SK-N-SH treated with all-trans-retinoic acid at 6 μM for 48 hours (cell line): ENCODE measurements at regions not wholly inside any gene's neighbourhood (a gene's known extent, or its start where the extent isn't known, plus 50 kb on each side); places are given as distances from the start of the nearest gene placed in this dataset.

Source experiments
- ATAC-seq: fragments of 200-7000 bp; cut with Tn5 transposase; 3 replicates; pipeline ENCODE4 v1.9.1; 2020; ENCODE audit warnings: mild to moderate bottlenecking, moderate library complexity
- ARNTL ChIP-seq: fragments of 450-650 bp; formaldehyde crosslinking; IDR thresholded peaks from 2 replicates; pipeline ENCODE4 v1.5.0; 2020; ENCODE audit warnings: low read depth, mild to moderate bottlenecking, moderate library complexity, borderline replicate concordance
- BACH2 ChIP-seq: fragments of 250-450 bp; sonication (Bioruptor Pico); IDR thresholded peaks from 2 replicates; pipeline ENCODE4 v1.9.0; 2021; ENCODE audit warnings: mild to moderate bottlenecking, borderline replicate concordance
- CSDC2 ChIP-seq: fragments of 250-450 bp; sonication (Bioruptor Pico); IDR thresholded peaks from 2 replicates; pipeline ENCODE4 v1.5.0; 2020; ENCODE audit warnings: mild to moderate bottlenecking, moderate library complexity
- ESRRG ChIP-seq: fragments of 250-450 bp; sonication (Bioruptor Pico); IDR thresholded peaks from 2 replicates; pipeline ENCODE4 v1.6.1; 2021; ENCODE audit warnings: mild to moderate bottlenecking
- ISL1 ChIP-seq: fragments of 250-450 bp; sonication (Bioruptor Pico); IDR thresholded peaks from 2 replicates; pipeline ENCODE4 v2.1.2; 2022; ENCODE audit warnings: mild to moderate bottlenecking, moderate library complexity
- OSR1 ChIP-seq: fragments of 250-450 bp; sonication (Bioruptor Pico); IDR thresholded peaks from 2 replicates; pipeline ENCODE4 v1.8.0; 2022; ENCODE audit warnings: moderate library complexity, mild to moderate bottlenecking, inconsistent platforms
- PPARA ChIP-seq: fragments of 250-450 bp; sonication (Bioruptor Pico); IDR thresholded peaks from 2 replicates; pipeline ENCODE4 v1.5.0; 2020; ENCODE audit warnings: mild to moderate bottlenecking, borderline replicate concordance
- SNAI2 ChIP-seq: fragments of 250-450 bp; sonication (Bioruptor Pico); IDR thresholded peaks from 2 replicates; pipeline ENCODE4 v1.5.0; 2020; ENCODE audit warnings: mild to moderate bottlenecking, moderate library complexity
- TCF4 ChIP-seq: fragments of 250-450 bp; sonication (Bioruptor Pico); IDR thresholded peaks from 2 replicates; pipeline ENCODE4 v1.8.0; 2021; ENCODE audit warnings: mild to moderate bottlenecking, moderate library complexity, borderline replicate concordance
- TOX ChIP-seq: fragments of 250-450 bp; sonication (Bioruptor Pico); IDR thresholded peaks from 2 replicates; pipeline ENCODE4 v1.8.0; 2021; ENCODE audit warnings: mild to moderate bottlenecking, moderate library complexity, borderline replicate concordance
- ZC3H10 ChIP-seq: fragments of 250-450 bp; sonication (Bioruptor Pico); IDR thresholded peaks from 2 replicates; pipeline ENCODE4 v1.5.1; 2021; ENCODE audit warnings: mild to moderate bottlenecking, moderate library complexity
- ZFP3 ChIP-seq: fragments of 250-450 bp; sonication (Bioruptor Pico); IDR thresholded peaks from 2 replicates; pipeline ENCODE4 v1.5.0; 2020; ENCODE audit warnings: mild to moderate bottlenecking, moderate library complexity
- ZFP30 ChIP-seq: fragments of 450-650 bp; formaldehyde crosslinking; IDR thresholded peaks from 2 replicates; pipeline ENCODE4 v1.5.0; 2022; ENCODE audit warnings: mild to moderate bottlenecking, moderate library complexity
- ZNF565 ChIP-seq: fragments of 450-650 bp; formaldehyde crosslinking; conservative IDR thresholded peaks from 2 replicates; pipeline ENCODE4 v1.5.0; 2020; ENCODE audit warnings: low read depth, mild to moderate bottlenecking, moderate library complexity
- ZNF70 ChIP-seq: fragments of 450-650 bp; formaldehyde crosslinking; IDR thresholded peaks from 2 replicates; pipeline ENCODE4 v1.5.0; 2020; ENCODE audit warnings: mild to moderate bottlenecking, moderate library complexity
- ZNF8 ChIP-seq: fragments of 450-650 bp; formaldehyde crosslinking; IDR thresholded peaks from 2 replicates; pipeline ENCODE4 v1.5.0; 2020; ENCODE audit warnings: mild to moderate bottlenecking, moderate library complexity
- TF ChIP-seq, protein P1 (sequence below): fragments of 250-450 bp; sonication (Bioruptor Pico); IDR thresholded peaks from 2 replicates; pipeline ENCODE4 v1.5.1; 2020; ENCODE audit warnings: low read depth, mild to moderate bottlenecking, moderate library complexity
- TF ChIP-seq, protein P2 (sequence below): fragments of 250-450 bp; sonication (Bioruptor Pico); IDR thresholded peaks from 2 replicates; pipeline ENCODE4 v1.5.1; 2021; ENCODE audit warnings: mild to moderate bottlenecking, moderate library complexity
- TF ChIP-seq, protein P3 (sequence below): fragments of 250-450 bp; sonication (Bioruptor Pico); IDR thresholded peaks from 2 replicates; pipeline ENCODE4 v1.8.0; 2021; ENCODE audit warnings: low read depth, mild to moderate bottlenecking, moderate library complexity, borderline replicate concordance
- TF ChIP-seq, protein P4 (sequence below): fragments of 250-450 bp; sonication (Bioruptor Pico); IDR thresholded peaks from 2 replicates; pipeline ENCODE4 v1.5.0; 2020; ENCODE audit warnings: mild to moderate bottlenecking, moderate library complexity

DNA sequence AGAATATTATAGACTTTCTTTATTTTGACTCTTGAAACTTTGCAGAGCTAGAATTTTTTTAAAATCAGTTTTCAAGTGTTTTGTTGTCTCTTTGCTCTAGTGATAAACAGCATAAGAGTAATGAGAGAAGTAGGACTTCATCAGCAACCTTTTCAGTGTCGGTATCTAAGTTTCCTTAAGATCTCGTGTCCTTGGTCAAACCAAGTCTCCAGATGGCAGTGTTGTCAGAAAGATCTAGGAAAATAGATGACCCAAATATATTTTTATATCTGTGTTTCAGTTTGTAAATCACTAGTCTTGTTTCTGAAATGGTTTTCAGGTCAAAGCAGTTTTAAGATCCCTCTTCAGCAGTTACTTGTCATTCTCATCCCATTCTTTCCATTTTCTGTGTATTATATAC, 438.3 kb downstream of the RAPGEF2 start:
- TF ChIP-seq, protein P1, sequence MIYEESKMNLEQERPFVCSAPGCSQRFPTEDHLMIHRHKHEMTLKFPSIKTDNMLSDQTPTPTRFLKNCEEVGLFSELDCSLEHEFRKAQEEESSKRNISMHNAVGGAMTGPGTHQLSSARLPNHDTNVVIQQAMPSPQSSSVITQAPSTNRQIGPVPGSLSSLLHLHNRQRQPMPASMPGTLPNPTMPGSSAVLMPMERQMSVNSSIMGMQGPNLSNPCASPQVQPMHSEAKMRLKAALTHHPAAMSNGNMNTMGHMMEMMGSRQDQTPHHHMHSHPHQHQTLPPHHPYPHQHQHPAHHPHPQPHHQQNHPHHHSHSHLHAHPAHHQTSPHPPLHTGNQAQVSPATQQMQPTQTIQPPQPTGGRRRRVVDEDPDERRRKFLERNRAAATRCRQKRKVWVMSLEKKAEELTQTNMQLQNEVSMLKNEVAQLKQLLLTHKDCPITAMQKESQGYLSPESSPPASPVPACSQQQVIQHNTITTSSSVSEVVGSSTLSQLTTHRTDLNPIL = no peak
- TF ChIP-seq ZNF565 (CRISPR knock-in tag) (no peak), ZC3H10 (CRISPR knock-in tag) (no peak), BACH2 (CRISPR knock-in tag) (no peak), SNAI2 (CRISPR knock-in tag) (no peak), ARNTL (CRISPR knock-in tag) (no peak), OSR1 (CRISPR knock-in tag) (no peak), PPARA (CRISPR knock-in tag) (no peak), ZNF70 (no peak), ZNF8 (CRISPR knock-in tag) (no peak), TOX (CRISPR knock-in tag) (no peak), ZFP3 (CRISPR knock-in tag) (no peak), TCF4 (CRISPR knock-in tag) (no peak)
- TF ChIP-seq, protein P2, sequence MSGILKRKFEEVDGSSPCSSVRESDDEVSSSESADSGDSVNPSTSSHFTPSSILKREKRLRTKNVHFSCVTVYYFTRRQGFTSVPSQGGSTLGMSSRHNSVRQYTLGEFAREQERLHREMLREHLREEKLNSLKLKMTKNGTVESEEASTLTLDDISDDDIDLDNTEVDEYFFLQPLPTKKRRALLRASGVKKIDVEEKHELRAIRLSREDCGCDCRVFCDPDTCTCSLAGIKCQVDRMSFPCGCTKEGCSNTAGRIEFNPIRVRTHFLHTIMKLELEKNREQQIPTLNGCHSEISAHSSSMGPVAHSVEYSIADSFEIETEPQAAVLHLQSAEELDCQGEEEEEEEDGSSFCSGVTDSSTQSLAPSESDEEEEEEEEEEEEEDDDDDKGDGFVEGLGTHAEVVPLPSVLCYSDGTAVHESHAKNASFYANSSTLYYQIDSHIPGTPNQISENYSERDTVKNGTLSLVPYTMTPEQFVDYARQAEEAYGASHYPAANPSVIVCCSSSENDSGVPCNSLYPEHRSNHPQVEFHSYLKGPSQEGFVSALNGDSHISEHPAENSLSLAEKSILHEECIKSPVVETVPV (CRISPR knock-in tag) = no peak
- TF ChIP-seq, protein P3, sequence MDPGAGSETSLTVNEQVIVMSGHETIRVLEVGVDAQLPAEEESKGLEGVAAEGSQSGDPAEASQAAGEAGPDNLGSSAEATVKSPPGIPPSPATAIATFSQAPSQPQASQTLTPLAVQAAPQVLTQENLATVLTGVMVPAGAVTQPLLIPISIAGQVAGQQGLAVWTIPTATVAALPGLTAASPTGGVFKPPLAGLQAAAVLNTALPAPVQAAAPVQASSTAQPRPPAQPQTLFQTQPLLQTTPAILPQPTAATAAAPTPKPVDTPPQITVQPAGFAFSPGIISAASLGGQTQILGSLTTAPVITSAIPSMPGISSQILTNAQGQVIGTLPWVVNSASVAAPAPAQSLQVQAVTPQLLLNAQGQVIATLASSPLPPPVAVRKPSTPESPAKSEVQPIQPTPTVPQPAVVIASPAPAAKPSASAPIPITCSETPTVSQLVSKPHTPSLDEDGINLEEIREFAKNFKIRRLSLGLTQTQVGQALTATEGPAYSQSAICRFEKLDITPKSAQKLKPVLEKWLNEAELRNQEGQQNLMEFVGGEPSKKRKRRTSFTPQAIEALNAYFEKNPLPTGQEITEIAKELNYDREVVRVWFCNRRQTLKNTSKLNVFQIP (CRISPR knock-in tag) = no peak
- ATAC-seq = no peak

DNA sequence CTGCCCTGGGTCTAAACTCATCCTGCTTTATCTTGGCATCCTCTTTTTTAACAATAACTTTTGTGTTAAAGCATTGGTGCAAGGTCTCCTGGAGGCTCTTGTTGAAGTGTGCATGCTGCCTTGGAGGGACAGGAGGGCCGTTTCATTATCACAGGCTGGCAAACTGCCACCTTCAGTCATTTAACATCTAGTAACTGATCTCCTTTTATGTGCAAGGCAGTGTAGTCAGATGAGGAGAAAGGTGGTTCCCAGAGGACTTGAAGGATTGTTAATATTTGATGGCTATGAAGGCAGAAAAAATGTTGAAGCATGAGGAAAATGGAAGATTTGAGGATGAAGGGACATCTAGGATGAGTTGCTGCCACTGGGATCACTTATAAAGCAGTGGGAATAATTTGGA, 439.4 kb downstream of the RAPGEF2 start:
- no peak for ATAC-seq
- TF ChIP-seq, protein P4, sequence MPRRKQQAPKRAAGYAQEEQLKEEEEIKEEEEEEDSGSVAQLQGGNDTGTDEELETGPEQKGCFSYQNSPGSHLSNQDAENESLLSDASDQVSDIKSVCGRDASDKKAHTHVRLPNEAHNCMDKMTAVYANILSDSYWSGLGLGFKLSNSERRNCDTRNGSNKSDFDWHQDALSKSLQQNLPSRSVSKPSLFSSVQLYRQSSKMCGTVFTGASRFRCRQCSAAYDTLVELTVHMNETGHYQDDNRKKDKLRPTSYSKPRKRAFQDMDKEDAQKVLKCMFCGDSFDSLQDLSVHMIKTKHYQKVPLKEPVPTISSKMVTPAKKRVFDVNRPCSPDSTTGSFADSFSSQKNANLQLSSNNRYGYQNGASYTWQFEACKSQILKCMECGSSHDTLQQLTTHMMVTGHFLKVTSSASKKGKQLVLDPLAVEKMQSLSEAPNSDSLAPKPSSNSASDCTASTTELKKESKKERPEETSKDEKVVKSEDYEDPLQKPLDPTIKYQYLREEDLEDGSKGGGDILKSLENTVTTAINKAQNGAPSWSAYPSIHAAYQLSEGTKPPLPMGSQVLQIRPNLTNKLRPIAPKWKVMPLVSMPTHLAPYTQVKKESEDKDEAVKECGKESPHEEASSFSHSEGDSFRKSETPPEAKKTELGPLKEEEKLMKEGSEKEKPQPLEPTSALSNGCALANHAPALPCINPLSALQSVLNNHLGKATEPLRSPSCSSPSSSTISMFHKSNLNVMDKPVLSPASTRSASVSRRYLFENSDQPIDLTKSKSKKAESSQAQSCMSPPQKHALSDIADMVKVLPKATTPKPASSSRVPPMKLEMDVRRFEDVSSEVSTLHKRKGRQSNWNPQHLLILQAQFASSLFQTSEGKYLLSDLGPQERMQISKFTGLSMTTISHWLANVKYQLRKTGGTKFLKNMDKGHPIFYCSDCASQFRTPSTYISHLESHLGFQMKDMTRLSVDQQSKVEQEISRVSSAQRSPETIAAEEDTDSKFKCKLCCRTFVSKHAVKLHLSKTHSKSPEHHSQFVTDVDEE = no peak
- TF ChIP-seq PPARA (CRISPR knock-in tag) = no peak
- no peak for TF ChIP-seq ZNF70
- no peak for TF ChIP-seq SNAI2 (CRISPR knock-in tag)
- no peak for TF ChIP-seq ZNF565 (CRISPR knock-in tag)
- no peak for TF ChIP-seq ZFP3 (CRISPR knock-in tag)
- no peak for TF ChIP-seq ZC3H10 (CRISPR knock-in tag)
- TF ChIP-seq ISL1 = no peak
- no peak for TF ChIP-seq ZFP30 (CRISPR knock-in tag)
- no peak for TF ChIP-seq ARNTL (CRISPR knock-in tag)
- no peak for TF ChIP-seq TOX (CRISPR knock-in tag)
- TF ChIP-seq TCF4 (CRISPR knock-in tag) = no peak
- TF ChIP-seq CSDC2 (CRISPR knock-in tag) = no peak
- no peak for TF ChIP-seq BACH2 (CRISPR knock-in tag)
- TF ChIP-seq, protein P1 = no peak
- TF ChIP-seq, protein P3 (CRISPR knock-in tag) = no peak

DNA sequence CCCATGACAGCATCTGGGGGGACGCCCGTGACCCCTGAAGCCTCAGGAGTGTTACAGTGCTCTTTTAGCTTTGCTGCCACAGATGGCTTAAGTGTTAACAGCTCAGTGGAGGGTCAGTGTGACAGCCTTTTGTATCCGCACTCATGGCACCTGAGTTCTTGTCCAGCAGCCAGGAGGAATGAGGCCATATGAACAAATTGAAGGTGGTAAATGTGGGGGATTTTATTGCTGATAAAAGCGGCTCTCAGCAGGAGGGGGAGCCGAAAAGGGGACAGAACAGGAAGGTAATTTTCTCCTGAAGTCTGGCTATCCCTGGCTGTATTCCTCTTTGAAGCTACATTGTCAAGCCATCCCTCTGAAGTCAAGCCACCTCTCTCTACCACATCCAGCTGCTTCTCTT, 441.0 kb downstream of the RAPGEF2 start:
- no peak for ATAC-seq
- TF ChIP-seq ZNF8 (CRISPR knock-in tag) (no peak), ESRRG (CRISPR knock-in tag) (no peak), ZFP30 (CRISPR knock-in tag) (no peak), ZNF70 (no peak), BACH2 (CRISPR knock-in tag) (no peak), ZNF565 (CRISPR knock-in tag) (no peak), ZFP3 (CRISPR knock-in tag) (no peak), OSR1 (CRISPR knock-in tag) (no peak)
- TF ChIP-seq, protein P2 (CRISPR knock-in tag) = no peak
- TF ChIP-seq, protein P3 (CRISPR knock-in tag) = no peak
- TF ChIP-seq, protein P1 = no peak
